DND-41 (cell line): ENCODE measurements at regions not wholly inside any gene's neighbourhood (a gene's known extent, or its start where the extent isn't known, plus 50 kb on each side); places are given as distances from the start of the nearest gene placed in this dataset.

Source experiments
- ATAC-seq: fragments of 200-7000 bp; cut with Tn5 transposase; 3 replicates; pipeline ENCODE4 v1.9.1; 2021; ENCODE audit warnings: low read depth; ENCODE audit not compliant: insufficient read depth
- DNase-seq: peaks from one replicate; pipeline ENCODE4 v3.0.0-alpha.2; 2020
- H2AFZ ChIP-seq: 2 replicates; pipeline ENCODE4 v1.6.0; 2012; ENCODE audit warnings: low read depth, low read length
- H3K27ac ChIP-seq: 2 replicates; pipeline ENCODE4 v1.5.1; 2012; ENCODE audit warnings: low read length, inconsistent platforms
- H3K27me3 ChIP-seq: fragments of 200-600 bp; sonication (generic); 2 replicates; pipeline ENCODE4 v1.6.0; 2012; ENCODE audit warnings: low read length, mild to moderate bottlenecking, inconsistent platforms; ENCODE audit not compliant: insufficient read depth, poor library complexity
- H3K36me3 ChIP-seq: 2 replicates; pipeline ENCODE4 v1.5.1; 2012; ENCODE audit warnings: low read length, inconsistent platforms; ENCODE audit not compliant: insufficient read depth
- H3K4me1 ChIP-seq: 2 replicates; pipeline ENCODE4 v1.5.1; 2012; ENCODE audit warnings: mild to moderate bottlenecking, low read length; ENCODE audit not compliant: insufficient read depth
- H3K4me2 ChIP-seq: 2 replicates; pipeline ENCODE4 v1.6.0; 2012; ENCODE audit warnings: mild to moderate bottlenecking, moderate library complexity, low read length, inconsistent platforms; ENCODE audit not compliant: insufficient read depth
- H3K4me3 ChIP-seq, 2 experiments: fragments of 200-600 bp in 1 of 2; shearing (Covaris generic) in 1 of 2; 2 replicates each; pipeline ENCODE4 v1.5.1; 2012 to 2016; ENCODE audit warnings: inconsistent platforms in 2 of 2, low read length in 2 of 2, mild to moderate bottlenecking in 2 of 2, low read depth in 1 of 2, moderate library complexity in 1 of 2
- H3K79me2 ChIP-seq: 2 replicates; pipeline ENCODE4 v1.6.0; 2012; ENCODE audit warnings: low read length, inconsistent platforms; ENCODE audit not compliant: insufficient read depth
- H3K9ac ChIP-seq: 2 replicates; pipeline ENCODE4 v1.6.0; 2012; ENCODE audit warnings: low read depth, mild to moderate bottlenecking, inconsistent platforms, low read length, moderate library complexity
- H3K9me3 ChIP-seq: 2 replicates; pipeline ENCODE4 v1.5.1; 2012; ENCODE audit warnings: low read length, moderate library complexity, mild to moderate bottlenecking, inconsistent platforms; ENCODE audit not compliant: insufficient read depth, severe bottlenecking
- H4K20me1 ChIP-seq: 2 replicates; pipeline ENCODE4 v1.6.0; 2012; ENCODE audit warnings: low read length; ENCODE audit not compliant: insufficient read depth
- CTCF ChIP-seq: IDR thresholded peaks from 2 replicates; pipeline ENCODE4 v1.5.1; 2012; ENCODE audit warnings: borderline replicate concordance, low read length, moderate library complexity, mild to moderate bottlenecking; ENCODE audit not compliant: poor library complexity, severe bottlenecking; ENCODE audit errors: extremely low read depth
- EZH2 ChIP-seq: IDR thresholded peaks from 3 replicates; pipeline ENCODE4 v1.6.1; 2012; ENCODE audit warnings: borderline replicate concordance, low read depth, mild to moderate bottlenecking, moderate library complexity, low read length, inconsistent platforms; ENCODE audit not compliant: severe bottlenecking

GRCh38 chr20:63085151-63085861 is 78.5 kb upstream of the BHLHE23 start:
- ATAC-seq (no peak), DNase-seq (no peak)
- Histone ChIP-seq H3K9ac (no peak overlapping the region), H3K36me3 (no peaks in the 10 kb centered on the region), H3K79me2 (no peaks in the 10 kb centered on the region), H2AFZ (no peak overlapping the region), H3K4me2 (no peak overlapping the region), H3K4me3 (no peak overlapping the region), H4K20me1 (peaks cover 62% of the 10 kb centered on the region), H3K27ac (no peak overlapping the region), H3K4me1 (no peaks in the 10 kb centered on the region), H3K9me3 (no peaks in the 10 kb centered on the region), H3K27me3 (no peaks in the 10 kb centered on the region)
- TF ChIP-seq CTCF (no peak), EZH2 (no peak)

GRCh38 chr20:63084563-63084927 is 77.8 kb upstream of the BHLHE23 start:
- Histone ChIP-seq H3K27ac (no peak overlapping the region), H3K79me2 (no peaks in the 10 kb centered on the region), H2AFZ (no peak overlapping the region), H3K9me3 (peaks cover 2% of the 10 kb centered on the region), H3K4me3 (no peak overlapping the region), H3K4me1 (no peaks in the 10 kb centered on the region), H3K36me3 (no peaks in the 10 kb centered on the region), H3K9ac (no peak overlapping the region), H4K20me1 (peaks cover 67% of the 10 kb centered on the region), H3K4me2 (no peak overlapping the region), H3K27me3 (no peaks in the 10 kb centered on the region)
- ATAC-seq (no peak), DNase-seq (no peak)
- TF ChIP-seq EZH2 (no peak), CTCF (no peak)

GRCh38 chr20:63083831-63084562 is 77.2 kb upstream of the BHLHE23 start:
- Histone ChIP-seq H3K9ac (no peak overlapping the region), H3K9me3 (peaks cover 4% of the 10 kb centered on the region), H3K36me3 (no peaks in the 10 kb centered on the region), H3K79me2 (no peaks in the 10 kb centered on the region), H3K27ac (no peak overlapping the region), H4K20me1 (peaks cover 63% of the 10 kb centered on the region), H3K4me2 (no peak overlapping the region), H2AFZ (no peak overlapping the region), H3K27me3 (no peaks in the 10 kb centered on the region), H3K4me1 (no peaks in the 10 kb centered on the region), H3K4me3 (no peak overlapping the region)
- no peak for ATAC-seq
- TF ChIP-seq EZH2 (no peak), CTCF (no peak)
- DNase-seq = no peak
